Suppressor macrophage treated with lipopolysaccharide for 4 hours (primary cell): ENCODE measurements at regions not wholly inside any gene's neighbourhood (a gene's known extent, or its start where the extent isn't known, plus 50 kb on each side); places are given as distances from the start of the nearest gene placed in this dataset.
"Not testable (repeated sequence)": the region's sequence is repeated elsewhere in the genome, so short reads cannot be mapped to it uniquely, and the experiment has no call there.

Source experiments
- DNase-seq: peaks from one replicate; pipeline ENCODE4 v3.0.0-alpha.2; 2020

DNA sequence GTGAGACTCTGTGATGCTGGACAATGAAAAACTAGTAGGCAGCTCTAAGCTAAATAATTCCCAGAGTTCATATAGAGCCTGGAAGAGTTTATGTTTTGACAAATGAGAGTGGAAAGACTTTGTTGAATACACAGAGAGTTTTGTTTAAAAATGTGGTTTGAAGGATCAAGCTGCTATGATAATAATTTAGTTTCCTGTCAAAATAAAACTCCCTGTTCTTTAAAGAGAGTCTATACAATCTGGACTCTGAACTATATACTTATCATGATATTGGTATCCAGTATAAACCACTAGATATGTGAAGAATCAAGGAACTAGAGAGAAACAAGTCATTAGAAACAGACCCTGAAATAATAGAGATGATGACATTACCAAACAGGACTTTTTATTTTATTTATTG is 158.6 kb downstream of the C4orf33 start:
- no peak for DNase-seq

DNA sequence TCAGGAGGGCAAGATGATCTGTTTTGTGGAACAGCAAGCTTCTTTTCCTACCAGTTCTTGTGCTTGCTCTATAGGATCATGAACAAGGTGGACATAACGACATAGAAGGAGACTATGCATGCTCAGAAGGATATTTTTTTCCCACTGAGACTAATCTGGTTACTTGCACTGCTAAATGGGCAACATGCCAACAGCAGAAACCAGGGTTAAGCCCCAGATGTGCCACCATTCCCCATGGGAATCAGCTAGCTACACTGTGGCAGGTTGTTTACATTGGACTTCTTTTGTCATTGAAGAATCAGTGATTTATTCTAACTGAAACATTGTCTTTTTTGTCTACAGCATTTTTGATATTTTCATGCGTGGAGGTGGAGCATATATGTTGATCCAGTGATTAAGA is 165.6 kb downstream of the C4orf33 start:
- no peak for DNase-seq

DNA sequence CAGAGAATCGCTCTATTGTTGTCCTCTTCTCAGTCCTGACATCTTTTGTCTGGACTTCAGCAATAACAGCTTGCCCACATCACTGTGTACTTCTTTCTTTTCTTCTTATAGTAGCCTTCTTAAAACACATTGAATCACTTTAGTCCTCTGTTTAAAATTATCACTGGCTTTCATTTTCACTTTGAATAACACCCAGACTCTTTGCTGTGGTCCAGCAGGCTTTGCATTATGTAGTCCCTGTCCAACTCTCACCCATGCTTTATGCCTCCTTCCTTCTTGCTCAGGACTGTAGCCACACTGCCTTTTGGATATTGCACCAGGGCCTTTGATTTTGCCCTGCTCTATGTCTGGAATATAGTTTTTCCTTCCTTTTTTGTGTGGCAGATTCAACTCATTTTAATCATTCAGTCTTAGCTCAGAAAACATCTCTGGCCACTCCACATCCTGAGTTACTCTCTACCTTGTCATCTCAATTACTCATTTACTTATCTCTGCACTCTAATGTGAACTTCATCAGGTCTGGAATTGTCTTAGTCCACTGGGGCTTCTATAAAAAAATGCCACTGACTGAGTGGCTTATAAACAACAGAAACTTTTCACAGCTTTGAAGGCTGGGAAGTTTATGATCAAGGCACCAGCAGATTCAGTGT is 168.2 kb downstream of the C4orf33 start:
- peak; percentile 8 for DNase-seq

DNA sequence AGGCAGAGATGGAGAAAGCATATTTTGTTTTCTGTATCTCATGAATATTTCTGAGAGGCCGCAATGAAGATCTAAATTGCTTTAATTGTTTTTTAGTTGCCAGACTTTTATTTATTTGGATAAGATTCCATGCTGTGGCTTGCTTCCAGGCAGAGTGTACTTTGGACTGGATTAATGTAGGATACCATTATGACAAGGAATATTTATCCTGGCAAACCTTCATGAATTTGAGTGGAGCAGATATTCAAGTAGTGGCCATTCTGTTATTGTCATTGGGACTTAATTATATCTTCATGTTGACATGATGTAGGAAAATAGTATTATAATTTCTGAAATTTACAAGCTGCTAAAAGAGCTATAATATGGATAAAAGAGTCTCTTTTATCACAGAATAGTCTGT is 182.9 kb downstream of the C4orf33 start:
- no peak for DNase-seq

DNA sequence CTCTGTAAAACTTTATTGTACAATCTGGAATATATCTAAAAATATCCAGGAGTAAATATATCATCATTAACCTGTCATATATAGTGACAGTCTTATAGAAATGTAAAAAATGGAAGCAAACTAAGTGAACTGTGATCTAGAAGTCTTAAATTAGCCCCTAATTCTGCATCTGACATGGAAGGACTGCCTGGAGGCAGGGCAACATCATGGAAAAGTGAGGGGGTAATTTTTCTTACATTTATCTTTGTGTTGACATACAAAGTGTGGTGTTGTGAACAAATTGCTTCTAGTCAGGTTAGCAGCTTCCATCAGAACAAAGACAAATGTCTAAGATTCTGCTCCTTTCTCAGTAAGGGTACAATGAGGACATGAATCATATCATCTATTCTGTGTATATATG is 186.3 kb downstream of the C4orf33 start:
- DNase-seq = no peak

DNA sequence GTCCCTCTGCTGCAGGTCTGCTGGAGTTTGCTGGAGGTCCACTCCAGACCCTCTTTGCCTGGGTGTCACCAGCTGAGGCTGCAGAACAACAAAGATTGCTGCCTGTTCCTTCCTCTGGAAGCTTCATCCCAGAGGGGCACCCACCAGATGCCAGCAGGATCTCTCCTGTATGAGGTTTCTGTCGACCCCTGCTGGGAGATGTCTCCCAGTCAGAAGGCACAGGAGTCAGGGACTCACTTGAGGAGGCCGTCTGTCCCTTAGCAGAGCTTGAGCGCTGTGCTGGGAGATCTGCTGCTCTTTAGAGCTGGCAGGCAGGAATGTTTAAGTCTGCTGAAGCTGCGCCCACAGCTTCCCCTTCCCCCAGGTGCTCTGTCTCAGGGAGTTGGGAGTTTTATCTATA is 196.2 kb downstream of the C4orf33 start:
- DNase-seq = not testable (repeated sequence)

DNA sequence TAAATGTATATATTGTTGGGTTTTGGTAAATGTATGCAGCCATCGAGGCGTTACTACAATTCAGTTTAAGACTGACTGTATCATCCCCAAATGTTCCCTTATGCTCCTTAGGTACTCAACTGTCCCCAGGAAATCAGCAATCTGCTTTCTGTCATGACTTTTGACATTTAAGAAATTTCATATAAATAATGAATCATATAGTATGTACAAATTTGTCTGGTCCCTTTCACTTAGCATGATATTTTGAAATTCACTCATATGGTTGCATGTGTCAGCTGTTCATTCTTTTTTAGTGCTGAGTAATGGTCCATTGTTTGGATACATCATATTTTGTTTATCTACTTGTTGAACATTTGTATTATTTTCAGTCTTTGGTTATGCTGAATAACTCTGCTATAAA is 218.8 kb downstream of the C4orf33 start:
- peak; percentile 51 for DNase-seq

DNA sequence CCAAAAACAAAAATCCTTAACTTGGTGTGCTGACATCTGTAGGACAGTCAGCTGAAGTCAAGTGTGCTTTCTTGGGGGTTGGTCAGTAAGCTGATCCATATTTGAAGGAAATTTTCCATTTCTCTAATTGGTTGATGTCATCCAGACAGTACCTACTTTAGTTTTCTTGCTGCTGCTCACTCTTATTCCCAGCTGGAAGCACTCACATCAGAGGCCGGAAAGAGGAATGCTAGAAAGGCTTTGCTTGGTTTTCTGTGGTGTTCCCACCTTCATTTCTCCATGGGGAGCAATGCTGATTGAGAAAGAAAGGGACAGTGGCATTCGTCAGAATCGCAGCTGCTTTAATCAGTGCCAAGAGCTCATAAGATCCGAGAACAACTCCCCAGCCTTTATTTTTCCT is 227.0 kb downstream of the C4orf33 start:
- DNase-seq = no peak

DNA sequence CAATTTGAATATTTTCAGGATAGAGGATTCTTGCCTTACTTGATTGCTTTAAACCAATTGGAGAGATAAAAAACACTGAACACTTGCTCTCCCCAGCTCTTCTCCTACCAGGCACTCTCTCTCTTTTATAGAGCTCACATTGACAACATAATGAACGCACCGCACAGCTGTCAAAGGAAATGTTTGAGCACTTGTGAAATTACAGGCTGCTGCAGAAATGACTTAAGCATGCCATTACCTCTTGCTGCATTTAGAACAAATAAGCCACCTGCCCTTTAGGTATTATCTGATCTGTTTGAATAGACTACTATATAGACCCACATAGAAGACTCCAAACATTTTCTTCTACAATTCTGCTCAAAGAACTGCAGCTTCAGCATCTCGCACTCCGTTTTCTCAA is 227.7 kb downstream of the C4orf33 start:
- DNase-seq = no peak

DNA sequence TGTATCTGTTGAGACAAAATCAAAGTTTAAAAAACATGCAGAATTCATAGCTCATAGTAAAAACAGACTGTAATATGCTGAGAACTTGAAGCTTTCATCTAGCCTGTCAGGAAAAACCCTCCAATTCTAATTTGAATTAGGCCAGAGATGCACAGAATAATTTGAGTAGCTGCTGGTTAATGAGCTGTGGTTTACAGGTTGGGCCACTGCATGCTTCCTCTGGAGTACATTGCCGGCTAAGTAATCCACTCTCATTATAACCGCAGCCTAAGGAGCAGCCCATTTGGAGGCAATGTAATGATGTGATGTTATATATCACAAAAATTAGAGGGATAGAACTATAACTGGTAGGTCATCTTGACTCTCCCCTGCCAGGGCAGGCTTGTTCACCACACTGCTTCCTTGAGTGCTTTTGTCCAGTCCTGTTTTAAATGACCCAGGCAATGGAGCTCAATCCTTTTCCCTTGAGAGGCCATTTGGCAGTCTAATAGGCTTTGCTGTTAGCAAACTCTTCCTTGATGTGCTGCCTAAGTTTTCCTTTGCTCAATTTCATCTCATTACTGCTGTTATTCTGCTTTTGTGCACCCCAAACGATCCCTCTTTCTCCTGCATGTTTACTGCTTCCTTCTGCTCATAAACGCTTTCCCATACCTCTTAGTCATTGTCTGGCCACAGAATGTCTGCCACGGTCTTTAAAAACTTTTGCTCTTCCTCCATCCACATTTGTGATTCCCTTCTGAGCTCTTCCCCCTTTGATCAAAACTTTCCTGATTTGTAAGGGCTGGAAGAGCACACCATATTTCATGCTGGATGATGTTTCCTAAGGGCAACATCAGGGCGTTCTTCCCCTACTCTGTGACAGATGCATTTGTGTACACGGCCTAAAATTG is 230.9 kb downstream of the C4orf33 start:
- DNase-seq = peak; percentile 22

DNA sequence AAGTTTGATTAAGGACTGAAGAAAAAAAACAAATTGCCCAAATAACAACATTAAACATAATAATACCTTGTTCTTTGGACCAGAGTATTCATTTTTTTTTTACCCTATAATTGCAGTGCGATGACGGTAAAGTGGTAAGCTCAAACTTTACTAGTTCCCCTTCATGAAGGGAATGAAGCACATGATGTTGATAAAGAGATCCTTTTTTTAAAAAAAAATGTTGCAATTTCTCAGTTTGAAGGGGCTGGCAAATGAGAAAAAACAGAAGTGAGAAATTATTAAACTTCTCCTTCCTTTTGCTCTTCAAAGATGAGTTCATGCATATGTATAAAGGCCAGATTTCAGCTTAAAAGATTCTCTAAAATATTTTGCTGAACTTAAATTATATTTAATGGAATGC is 231.7 kb downstream of the C4orf33 start:
- peak; percentile 86 for DNase-seq

DNA sequence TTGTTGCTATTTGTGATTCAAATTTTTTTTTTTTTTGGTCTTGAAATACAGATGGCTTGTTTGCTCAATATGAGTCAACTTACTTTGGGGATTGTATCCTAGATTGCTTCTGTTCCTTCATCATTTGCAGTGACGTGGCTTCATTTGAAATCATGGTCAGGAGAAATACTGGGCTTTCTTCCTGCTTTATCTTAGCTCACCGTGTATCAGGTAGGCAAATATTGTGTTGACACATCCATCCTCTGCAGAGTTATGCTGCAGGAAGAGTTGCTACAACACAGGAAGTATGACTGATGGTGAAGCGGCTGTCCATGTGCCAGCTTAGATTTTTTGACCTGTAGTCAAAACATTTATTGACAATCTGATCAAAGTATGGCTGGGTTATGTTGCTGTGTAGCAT is 232.2 kb downstream of the C4orf33 start:
- DNase-seq = peak; percentile 54

DNA sequence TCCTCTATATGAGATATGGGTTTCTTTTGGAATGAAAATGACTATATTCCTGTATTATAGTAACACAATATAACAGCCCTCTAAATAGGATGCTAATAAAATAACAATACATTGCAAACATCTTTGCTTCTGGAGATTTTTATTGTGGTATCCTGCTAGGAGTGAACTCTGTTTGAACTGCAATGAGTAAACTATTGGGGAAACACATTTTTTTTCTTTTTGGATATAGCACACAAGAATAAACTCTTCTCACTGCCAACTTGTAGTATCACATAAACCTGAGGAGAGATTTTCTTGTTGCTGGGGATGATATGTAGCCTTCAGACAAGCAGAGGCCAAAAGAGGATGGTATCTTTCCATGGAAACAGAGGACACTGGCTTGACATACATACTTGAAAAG is 238.2 kb downstream of the C4orf33 start:
- no peak for DNase-seq

DNA sequence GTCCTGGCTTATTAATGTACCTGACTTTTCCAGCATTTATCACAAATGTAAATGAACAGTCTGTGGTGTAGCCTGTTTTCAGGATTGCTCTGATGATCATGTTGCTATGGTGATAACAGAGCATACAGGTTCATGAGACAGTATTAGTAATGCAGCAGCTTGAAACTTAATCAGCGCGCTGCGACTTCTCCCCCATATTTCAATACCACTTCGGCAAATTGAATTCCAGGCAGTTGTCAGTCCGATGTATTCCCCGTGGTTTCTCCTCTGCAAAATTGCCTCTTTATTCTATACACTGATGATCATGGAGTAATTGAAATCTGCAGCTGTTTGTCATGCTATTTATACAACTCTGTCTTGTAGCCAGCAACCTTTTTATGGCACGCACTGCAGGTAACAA is 239.3 kb downstream of the C4orf33 start:
- DNase-seq = no peak

DNA sequence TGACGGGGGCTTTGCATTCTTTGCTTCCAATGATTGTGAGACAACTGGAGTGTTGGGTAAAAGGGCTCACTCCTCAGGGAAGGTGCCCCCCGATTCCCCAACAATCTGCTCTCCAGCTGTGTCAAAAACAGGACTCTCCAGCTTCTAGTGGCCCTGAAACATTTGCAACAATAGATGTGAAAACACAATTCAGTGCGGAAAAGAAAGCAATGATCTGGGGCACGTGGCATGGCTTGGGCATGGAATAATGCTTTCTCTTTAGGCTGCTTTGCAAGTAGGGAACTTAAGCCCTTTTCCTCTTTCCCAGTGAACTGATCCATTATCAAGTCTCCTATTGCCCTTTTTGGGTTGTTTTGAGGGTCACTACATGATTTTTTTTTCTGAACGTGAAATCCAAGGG is 239.9 kb downstream of the C4orf33 start:
- no peak for DNase-seq

DNA sequence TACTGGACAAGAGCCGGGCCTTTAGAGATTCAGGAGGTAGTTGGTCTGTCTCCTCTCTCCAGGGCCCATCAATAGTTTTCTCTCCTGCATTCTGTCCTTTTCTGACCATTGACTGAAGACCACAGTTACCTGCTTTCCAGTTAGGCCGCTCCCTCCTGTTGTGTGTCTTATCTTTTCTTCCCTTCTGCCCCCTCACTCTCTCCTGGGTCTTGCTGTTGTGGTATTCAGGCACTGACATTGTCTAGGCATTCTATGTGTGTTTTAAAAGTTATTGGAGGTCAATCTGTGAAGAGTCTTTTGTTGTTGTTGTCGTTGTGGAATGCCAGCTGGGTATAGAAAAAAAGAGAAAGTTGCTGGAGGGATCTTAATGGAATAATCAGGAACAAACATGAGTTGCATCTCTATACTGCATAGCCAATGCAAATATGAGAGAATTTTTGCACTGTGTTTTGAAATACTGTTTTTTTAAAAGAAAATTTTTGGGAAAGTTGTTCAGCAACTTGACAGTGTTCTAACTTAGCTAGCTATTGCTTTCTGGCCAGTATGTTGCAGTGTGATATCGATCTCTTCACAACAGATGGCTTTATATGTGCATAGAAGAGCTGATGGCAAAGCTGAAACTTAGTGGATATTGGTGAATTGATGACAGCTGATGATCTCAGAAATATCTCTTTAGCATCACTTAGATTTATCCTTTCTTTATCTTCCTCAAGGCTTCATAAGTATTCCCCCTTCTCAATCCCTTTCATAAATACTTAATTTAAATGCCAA is 240.7 kb downstream of the C4orf33 start:
- no peak for DNase-seq

DNA sequence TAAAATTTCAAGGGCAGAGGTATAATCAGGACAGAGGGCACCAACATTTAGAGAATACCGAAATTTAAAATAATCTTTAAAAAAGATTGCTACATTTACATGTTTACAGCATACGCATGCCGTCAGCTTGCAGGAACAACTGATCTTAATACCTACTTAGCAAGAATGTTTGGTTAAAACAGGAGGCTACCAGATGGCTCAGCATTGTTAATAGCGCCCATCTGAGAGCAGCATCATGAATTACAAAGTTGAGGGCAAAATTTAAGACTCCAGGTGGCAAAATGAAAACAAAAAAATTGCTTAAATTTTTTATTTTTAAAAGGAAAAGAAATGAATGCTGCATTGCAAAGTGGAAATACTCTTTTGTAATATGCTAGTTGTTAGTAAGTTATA is 241.3 kb downstream of the C4orf33 start:
- no peak for DNase-seq

DNA sequence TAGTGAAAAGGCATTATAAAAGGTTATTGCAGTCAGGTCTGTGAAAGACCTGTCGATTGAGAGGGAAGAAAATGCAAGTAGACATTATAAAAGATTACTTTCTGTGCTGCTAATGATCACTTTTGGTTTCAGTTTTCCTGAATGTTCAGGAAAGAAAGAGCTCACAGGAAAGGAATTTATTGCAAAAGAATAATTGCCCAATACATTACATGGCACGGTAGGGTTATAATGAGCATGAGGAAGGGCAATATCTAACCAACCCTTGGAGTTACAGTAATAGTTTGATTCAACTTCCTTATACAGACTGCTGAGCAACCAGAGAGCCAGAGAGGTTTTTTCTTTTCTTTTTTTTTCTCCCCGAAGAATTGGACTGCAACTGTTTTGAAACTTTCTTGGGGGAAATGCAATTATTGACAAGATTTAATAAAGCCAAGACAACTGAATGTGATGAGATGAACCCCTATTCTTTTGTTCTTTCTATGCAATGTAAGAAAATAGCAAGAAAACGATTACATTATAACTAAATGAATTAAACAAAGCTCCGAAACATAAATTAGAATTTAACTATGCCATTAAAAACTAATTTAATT is 247.0 kb downstream of the C4orf33 start:
- DNase-seq = peak; percentile 94

DNA sequence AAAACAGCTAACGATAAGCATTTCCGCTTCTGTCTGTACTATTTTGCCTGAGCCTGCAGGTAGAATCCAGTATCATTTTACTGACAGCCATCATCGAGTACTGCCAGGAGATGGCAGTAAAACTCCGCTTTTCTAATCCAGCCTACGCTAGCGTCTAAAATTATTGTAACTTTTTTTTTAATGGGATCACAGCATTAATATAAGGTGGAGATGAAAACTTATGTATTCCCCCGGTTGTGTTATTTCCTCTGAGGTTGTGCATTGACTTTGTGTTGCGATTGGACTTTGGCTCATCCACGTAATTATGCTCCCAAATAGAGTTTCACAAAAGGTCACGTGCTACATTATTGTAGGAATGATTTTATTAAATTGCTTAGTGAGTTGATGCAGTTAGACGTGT is 248.1 kb downstream of the C4orf33 start:
- peak; percentile 63 for DNase-seq

DNA sequence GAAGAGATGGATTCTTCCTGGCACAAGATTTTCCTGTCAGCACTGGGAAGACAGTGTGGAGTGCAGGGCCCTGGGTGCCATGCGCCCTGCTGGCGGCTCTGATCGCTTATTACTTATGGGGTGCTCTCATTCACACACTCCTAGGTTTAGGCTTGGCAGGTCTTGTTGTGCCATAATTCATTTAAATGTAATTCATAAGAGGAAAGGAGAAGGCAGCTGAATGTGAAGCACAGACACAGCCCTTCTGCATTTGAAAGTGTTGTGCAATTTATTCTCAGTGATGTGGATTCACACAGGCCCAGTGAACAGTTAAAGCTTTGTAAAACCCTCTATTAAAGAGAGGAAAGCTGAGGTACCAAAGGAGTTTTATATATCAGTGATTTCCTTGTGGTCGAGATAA is 249.7 kb downstream of the C4orf33 start:
- peak; percentile 49 for DNase-seq

DNA sequence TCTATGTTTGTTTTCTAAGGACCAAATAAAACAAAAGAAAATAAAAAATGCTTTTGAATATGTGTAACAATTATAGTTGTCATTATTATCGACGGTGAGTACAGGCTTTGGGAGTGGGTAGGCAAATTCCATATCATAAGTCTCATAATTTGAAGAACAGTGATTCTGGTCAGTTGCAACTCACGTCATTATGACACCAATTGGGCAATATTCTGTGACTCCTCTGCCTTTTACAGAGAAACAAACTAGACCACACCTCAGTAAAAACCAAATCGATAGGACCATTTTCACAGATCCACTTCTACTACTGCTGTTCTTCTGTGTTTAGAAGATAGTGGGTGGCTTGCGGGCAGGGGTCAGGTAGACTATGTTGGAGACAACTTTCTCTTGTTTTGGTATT is 250.1 kb downstream of the C4orf33 start:
- peak; percentile 68 for DNase-seq

DNA sequence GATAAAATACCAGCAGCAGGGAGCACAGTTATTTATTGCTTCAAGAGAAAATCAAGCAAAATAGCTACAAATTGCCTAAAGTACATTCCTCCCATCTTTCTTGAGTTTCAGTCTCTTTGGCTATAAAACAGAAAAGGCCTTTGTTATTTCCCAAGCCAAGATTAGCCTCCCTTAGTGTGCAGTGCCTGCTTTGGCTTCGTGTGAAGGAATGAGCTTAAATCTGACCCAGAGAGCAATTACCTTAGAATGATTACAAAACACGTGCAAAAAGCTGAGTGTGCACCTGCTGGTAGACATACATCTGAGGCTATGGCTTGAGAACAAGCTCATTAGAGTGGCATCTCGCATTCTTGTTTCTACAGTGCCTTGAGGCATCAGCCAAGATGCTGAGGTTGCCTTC is 250.8 kb downstream of the C4orf33 start:
- DNase-seq = no peak
